Effector memory CD8-positive, alpha-beta T cell (primary cell): ENCODE measurements at regions not wholly inside any gene's neighbourhood (a gene's known extent, or its start where the extent isn't known, plus 50 kb on each side); places are given as distances from the start of the nearest gene placed in this dataset.

Source experiments
- ATAC-seq: fragments of 150-1000 bp; cut with Tn5 transposase; replicated peaks from 2 replicates; pipeline ENCODE4 v1.10.0; 2021; ENCODE audit warnings: mild to moderate bottlenecking, moderate library complexity
- DNase-seq, 3 experiments: peaks; one replicate each; pipeline ENCODE4 v3.0.0; 2021
- H3K27ac Mint-ChIP-seq, 2 donors: one replicate each; pipeline ENCODE4 v1.8.0; 2022; ENCODE audit warnings: mild to moderate bottlenecking in 2 of 2, mixed read lengths in 2 of 2, moderate library complexity in 2 of 2
- H3K27me3 Mint-ChIP-seq, 2 donors: one replicate each; pipeline ENCODE4 v1.8.0; 2022; ENCODE audit warnings: mixed read lengths in 2 of 2
- H3K36me3 Mint-ChIP-seq: one replicate; pipeline ENCODE4 v1.8.0; 2022; ENCODE audit warnings: mild to moderate bottlenecking, moderate library complexity, mixed read lengths; ENCODE audit not compliant: insufficient read depth
- H3K4me1 Mint-ChIP-seq, 2 donors: one replicate each; pipeline ENCODE4 v1.8.0; 2022; ENCODE audit warnings: low read depth in 2 of 2, mixed read lengths in 2 of 2
- H3K4me3 Mint-ChIP-seq, 2 donors: one replicate each; pipeline ENCODE4 v1.8.0; 2022; ENCODE audit warnings: mild to moderate bottlenecking in 2 of 2, mixed read lengths in 2 of 2, moderate library complexity in 2 of 2
- H3K9me3 Mint-ChIP-seq, 2 donors: one replicate each; pipeline ENCODE4 v1.8.0; 2022; ENCODE audit warnings: mixed read lengths in 2 of 2

DNA sequence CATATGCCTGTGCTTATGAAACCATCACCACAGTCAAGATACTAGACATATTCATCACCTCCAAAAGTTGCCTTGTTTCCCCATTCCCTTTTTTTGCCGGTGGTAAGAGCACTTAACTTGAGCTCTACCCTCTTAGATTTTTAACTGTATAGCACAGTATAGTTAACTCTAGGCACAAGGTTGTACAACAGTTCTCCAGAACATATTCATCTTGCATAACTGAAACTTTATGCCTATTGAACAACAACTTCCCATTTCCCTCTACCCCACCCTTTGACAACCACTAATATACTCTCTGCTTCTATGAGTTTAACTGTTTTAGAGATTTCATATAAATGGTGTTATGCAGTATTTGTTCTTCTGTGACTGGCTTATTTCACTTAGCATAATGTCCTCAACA, 119.3 kb downstream of the ASB9 start:
- H3K4me1 Mint-ChIP-seq, result peaks cover 2 to 11% of the 10 kb centered on the region in 2 donors
- no peaks in the 10 kb centered on the region for H3K27me3 Mint-ChIP-seq
- no peak overlapping the region for H3K27ac Mint-ChIP-seq
- ATAC-seq (no peak), DNase-seq (no peak)
- H3K36me3 Mint-ChIP-seq, result no peaks in the 10 kb centered on the region
- H3K4me3 Mint-ChIP-seq, result no peak overlapping the region
- no peaks in the 10 kb centered on the region for H3K9me3 Mint-ChIP-seq

DNA sequence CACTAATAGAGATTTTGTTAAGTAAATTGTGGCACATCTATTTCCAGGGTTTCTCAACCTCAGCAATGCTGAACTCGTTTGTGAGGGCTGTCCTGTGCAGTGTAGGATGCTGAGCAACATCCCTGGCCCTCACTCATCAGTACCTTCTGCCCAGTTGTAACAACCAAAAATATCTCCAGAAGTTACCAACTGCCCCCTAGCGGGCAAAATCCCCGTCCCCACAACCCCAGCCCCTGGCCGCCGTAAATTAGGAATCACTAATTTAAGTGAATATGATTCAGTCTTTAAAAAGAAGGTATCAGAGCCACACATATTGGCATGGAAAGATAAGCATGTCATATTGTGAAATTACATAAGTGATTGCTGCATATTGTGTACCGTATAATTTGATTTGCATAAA, 123.4 kb downstream of the ASB9 start:
- no peaks in the 10 kb centered on the region for H3K36me3 Mint-ChIP-seq

DNA sequence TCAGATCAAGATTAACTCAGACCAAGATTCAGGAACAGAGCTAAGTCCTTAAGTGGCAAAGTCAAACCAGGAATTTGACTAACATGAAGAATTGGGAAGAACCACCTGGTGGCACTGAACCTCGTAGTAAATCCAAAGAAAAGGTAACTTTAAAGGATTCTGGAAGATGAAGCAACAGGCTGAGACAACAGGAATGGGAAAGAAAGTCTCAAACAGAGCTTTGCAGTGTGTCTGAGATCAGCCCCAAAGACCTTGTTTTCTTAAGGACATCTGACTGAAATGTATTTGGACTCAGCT, 126.1 kb downstream of the ASB9 start:
- ATAC-seq, result no peak
- Mint-ChIP-seq H3K9me3 (no peaks in the 10 kb centered on the region), H3K27ac (no peak overlapping the region), H3K27me3 (no peaks in the 10 kb centered on the region), H3K4me1 (peaks cover 0 to 2% of the 10 kb centered on the region in 2 donors), H3K4me3 (no peak overlapping the region), H3K36me3 (no peaks in the 10 kb centered on the region)
- no peak for DNase-seq

More for the DNA sequence above, 123.4 kb downstream of the ASB9 start:
- no peak overlapping the region for H3K4me3 Mint-ChIP-seq
- no peaks in the 10 kb centered on the region for H3K9me3 Mint-ChIP-seq
- DNase-seq (no peak), ATAC-seq (no peak)
- no peak overlapping the region for H3K27ac Mint-ChIP-seq
- H3K27me3 Mint-ChIP-seq, result no peaks in the 10 kb centered on the region
- H3K4me1 Mint-ChIP-seq, result peaks cover 2 to 5% of the 10 kb centered on the region in 2 donors

DNA sequence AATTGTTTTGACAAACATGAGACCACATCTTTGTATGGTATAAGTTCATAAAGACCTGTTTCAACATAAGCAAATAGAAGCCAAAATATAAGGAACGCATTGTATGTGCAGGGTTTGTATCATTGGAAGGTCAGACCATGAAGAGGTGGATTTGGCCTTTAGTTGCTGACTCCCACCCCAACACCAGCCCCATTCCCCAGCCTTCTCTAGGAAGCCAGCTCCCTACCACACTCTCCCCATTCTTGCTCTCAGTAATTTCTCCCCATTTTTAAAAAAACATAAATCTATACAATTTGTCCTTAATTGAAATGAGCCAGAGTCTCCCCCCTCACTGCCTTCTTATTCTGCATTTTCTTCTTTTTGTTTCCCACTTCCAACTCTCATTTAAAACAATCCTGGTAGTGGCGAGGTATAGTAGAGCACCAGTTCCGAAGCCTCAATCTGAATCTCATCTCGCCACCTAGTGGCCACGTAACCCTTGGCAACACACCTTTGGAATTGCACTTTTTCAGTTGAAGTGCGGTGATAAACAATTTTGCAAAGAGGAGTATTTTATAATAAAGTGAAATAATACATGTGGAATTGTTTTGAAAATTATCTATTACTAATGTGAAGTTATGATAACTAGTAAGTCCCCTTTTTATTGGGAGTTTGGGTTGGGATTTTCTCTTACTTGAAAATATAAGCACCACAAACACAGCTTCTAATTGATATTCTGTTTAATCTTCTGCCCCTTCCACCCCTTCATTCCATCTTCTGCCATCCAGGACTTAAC, 126.6 kb downstream of the ASB9 start:
- Mint-ChIP-seq H3K4me3 (peak overlapping the region; percentile 6 to 12), H3K27ac (no peak overlapping the region), H3K27me3 (no peaks in the 10 kb centered on the region), H3K9me3 (no peaks in the 10 kb centered on the region), H3K36me3 (no peaks in the 10 kb centered on the region), H3K4me1 (peaks cover 0 to 2% of the 10 kb centered on the region in 2 donors)
- peak; percentile 20 to 39 (median 27) for DNase-seq
- peak; percentile 76 for ATAC-seq

DNA sequence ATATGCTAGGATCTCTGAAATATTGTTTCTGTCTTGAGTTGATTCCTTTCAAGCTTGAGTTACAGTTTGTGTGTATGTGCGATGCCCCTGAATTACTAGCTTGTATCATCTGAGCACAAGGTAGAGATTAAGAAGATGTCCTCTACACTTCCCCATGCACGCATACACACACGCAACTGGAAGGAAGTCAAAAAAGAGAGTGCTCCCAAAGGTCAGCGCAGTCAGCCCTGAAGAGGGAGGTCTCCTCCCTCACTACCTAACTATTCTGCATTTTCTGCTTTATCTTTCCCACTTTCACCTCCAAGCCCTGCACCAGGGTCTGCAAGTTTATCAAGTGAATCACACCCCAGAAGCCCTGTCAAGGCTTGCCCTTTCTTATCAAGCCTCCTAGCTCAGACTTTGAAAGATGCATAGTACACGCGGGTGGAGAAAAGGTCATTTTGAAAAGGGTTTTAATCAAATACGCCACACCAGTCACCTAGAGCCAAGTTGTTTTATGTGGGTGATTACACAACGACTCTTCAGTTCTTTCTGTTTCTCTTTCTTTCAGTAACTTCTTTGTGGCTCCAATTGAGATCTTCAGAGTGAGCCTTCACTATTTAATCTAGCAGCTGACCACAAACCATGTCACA, 127.7 kb downstream of the ASB9 start:
- Mint-ChIP-seq H3K9me3 (no peaks in the 10 kb centered on the region), H3K27ac (peak overlapping the region in 1 of 2 donors; percentile 84), H3K4me3 (peak overlapping the region; percentile 1 to 23), H3K4me1 (peaks cover 0 to 2% of the 10 kb centered on the region in 2 donors), H3K36me3 (no peaks in the 10 kb centered on the region), H3K27me3 (no peaks in the 10 kb centered on the region)
- DNase-seq (no peak), ATAC-seq (peak; percentile 50)

DNA sequence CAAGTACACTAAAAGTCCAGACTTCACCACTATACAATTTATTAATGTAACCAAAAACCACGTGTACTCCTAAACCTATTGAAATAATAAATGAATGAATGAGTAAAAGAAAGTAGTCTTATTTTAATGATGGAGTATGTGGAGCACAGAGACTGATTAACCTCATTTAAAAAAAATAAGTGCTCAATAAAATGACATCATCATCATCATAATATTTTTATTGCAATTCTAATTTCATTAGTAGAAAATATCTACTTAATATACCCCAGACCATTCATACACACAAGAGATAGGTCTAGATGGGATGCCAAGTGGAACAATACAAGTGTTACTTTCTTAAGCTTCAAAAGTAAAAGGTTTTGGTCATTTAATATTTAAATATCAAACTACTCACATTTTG, 133.1 kb downstream of the ASB9 start:
- no peaks in the 10 kb centered on the region for H3K4me1 Mint-ChIP-seq
- H3K36me3 Mint-ChIP-seq, result no peaks in the 10 kb centered on the region
- no peak overlapping the region for H3K27ac Mint-ChIP-seq
- no peak for ATAC-seq
- no peak overlapping the region for H3K4me3 Mint-ChIP-seq
- no peaks in the 10 kb centered on the region for H3K27me3 Mint-ChIP-seq
- DNase-seq, result no peak
- no peaks in the 10 kb centered on the region for H3K9me3 Mint-ChIP-seq

DNA sequence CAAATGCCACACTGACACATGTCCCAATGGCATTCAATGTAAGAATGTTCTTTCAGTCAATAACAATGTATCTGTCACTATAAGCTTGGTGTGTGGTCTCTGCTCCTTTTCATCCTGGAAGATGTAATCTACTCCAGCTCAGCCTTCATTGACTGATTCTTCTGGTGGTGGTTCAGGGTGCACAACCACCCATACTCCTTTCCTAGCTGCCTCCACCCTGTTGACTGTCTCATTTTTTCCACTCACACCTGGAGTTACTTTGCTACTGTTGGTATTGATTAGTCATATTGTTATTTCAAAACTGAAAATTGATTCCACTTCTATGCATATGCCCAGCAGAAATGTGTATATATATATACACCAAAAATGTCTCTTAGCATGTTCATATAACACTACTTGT, 140.5 kb downstream of the ASB9 start:
- DNase-seq (no peak), ATAC-seq (no peak)
- no peaks in the 10 kb centered on the region for H3K9me3 Mint-ChIP-seq
- H3K4me3 Mint-ChIP-seq, result no peak overlapping the region
- no peaks in the 10 kb centered on the region for H3K36me3 Mint-ChIP-seq
- no peak overlapping the region for H3K27ac Mint-ChIP-seq
- H3K27me3 Mint-ChIP-seq, result no peaks in the 10 kb centered on the region
- H3K4me1 Mint-ChIP-seq, result no peaks in the 10 kb centered on the region

DNA sequence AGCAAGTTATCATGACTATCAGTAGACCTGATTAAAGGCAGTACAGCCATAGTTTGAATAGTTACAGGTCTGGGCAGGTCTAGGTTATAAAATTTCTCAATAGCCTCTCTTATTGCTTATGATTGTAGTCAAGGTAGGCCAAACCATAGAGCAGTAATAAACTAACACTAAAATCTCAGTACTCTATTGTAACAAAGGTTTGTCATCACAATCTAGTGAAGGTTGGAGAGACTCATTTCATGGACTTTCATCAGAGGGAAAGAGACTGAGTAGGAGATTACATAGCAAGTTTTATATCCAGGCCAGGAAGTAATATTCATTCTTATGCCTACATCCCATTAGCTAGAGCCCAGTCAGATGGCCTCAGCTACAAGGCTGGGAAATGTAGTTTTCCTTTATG, 141.0 kb downstream of the ASB9 start:
- no peaks in the 10 kb centered on the region for H3K4me1 Mint-ChIP-seq
- no peaks in the 10 kb centered on the region for H3K27me3 Mint-ChIP-seq
- H3K36me3 Mint-ChIP-seq, result no peaks in the 10 kb centered on the region
- no peak for DNase-seq
- H3K4me3 Mint-ChIP-seq, result no peak overlapping the region
- H3K27ac Mint-ChIP-seq, result no peak overlapping the region
- H3K9me3 Mint-ChIP-seq, result no peaks in the 10 kb centered on the region
- ATAC-seq, result no peak

DNA sequence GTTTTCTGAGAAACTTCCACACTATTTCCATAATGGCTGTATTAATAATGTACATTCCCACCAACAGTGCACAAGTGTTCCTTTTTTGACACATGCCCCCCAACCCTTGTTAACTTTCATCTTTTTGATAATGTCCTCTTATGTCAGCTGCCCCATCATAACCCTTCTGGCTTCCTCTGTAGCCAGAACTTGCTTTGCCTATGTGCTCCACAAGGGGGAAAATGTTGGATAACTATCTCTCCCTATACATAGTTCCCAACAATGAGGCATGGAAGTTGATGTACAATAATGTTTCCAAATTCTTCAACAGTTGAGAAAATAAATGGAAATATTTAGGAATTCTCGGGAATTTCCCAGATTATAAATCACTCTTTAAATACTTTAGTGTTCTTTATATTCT, 142.9 kb downstream of the ASB9 start:
- H3K4me3 Mint-ChIP-seq, result no peak overlapping the region
- no peaks in the 10 kb centered on the region for H3K4me1 Mint-ChIP-seq
- no peaks in the 10 kb centered on the region for H3K27me3 Mint-ChIP-seq
- H3K36me3 Mint-ChIP-seq, result no peaks in the 10 kb centered on the region
- DNase-seq, result no peak
- ATAC-seq, result no peak
- no peak overlapping the region for H3K27ac Mint-ChIP-seq
- H3K9me3 Mint-ChIP-seq, result no peaks in the 10 kb centered on the region

DNA sequence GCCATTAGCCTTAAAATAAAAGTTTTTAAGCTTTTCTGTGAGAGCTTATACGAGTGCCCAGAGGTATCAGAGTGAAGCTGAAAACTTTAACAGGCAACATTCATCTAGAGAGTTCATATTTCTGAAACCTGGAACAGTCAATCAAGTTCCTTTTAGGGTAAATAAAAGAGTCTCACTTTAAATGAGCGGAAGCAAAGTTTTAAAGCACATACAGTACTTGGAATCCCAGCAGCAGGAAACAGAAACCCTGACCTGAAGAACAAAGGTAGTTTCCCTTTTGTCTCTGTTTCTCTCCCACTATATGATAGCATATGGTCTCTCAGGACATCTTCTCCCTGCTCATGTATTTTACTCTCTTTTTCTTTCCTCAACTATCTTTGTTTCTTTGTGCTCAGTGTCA, 153.0 kb downstream of the ASB9 start:
- DNase-seq (no peak), ATAC-seq (no peak)
- Mint-ChIP-seq H3K4me1 (no peaks in the 10 kb centered on the region), H3K9me3 (no peaks in the 10 kb centered on the region), H3K36me3 (no peaks in the 10 kb centered on the region), H3K27ac (no peak overlapping the region), H3K4me3 (no peak overlapping the region), H3K27me3 (no peaks in the 10 kb centered on the region)

DNA sequence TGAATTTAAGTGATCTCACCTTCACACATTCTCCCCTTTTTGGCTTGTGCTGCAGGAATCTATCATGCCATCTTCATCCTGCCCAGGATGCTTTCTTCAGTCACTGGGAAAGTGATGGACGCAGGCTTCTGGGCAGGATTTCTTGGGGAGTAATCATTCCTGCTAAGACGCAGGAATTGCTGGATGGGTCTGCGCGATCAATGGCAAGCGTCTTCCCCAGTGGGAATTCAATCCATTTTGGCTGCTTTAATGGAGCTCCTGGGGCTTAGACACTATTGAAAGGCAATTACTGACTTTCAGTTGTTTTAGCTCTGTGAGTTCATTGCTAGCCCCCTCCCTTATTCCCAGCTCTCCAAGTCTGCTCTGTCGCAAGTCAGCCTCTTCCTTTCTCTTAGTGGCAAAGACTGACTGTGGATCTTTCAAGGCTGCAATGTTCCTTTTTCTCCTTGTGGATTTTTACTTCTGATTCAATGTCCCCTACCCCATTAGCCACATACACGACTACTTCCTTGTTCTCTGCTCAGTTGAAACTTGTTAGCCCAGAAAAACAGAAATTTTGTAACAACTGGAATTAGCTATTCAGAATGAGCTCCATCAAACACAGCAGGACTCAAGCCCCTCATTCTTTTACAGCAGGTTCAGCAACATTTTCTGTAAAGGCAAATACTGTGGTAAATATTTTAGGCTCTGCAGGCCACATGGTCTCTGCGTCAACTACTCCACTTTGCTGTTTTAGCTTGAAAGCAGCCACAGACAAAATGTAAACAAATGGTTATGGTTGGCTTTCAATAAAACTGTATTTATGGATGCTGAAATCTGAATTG, 154.9 kb downstream of the ASB9 start:
- DNase-seq (no peak), ATAC-seq (no peak)
- Mint-ChIP-seq H3K27ac (no peak overlapping the region), H3K36me3 (no peaks in the 10 kb centered on the region), H3K4me1 (no peaks in the 10 kb centered on the region), H3K27me3 (no peaks in the 10 kb centered on the region), H3K9me3 (no peaks in the 10 kb centered on the region), H3K4me3 (no peak overlapping the region)

DNA sequence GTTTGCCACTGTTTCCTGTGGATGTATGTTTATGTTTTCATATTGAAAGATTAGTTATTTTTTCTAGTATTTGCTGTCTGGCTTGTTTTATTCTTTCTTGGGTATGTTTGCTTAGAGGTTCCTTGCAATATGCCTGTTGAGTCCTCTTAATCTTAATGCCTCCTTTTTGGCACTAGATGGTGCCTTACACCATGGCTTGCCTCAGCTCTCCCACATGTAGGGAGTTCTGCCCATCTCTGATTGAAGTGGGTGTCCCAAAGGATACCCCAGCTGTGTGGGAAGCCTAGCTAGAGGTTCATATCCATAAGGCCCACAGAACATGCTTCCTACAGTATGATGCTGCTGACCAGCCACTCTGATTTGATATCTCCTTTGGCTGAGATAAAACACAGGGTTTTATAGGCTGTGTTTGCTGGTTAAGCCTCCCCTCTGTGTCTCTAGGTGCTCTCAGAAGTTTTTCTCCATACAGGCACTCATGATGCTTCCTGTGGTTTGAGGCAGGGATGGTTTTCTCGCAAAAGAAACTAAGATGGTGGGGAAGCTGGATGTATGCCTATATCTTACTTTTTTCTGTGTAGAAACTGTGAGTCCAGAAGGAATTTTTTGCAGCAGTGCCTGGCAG, 162.4 kb downstream of the ASB9 start:
- Mint-ChIP-seq H3K36me3 (no peaks in the 10 kb centered on the region), H3K27me3 (no peaks in the 10 kb centered on the region), H3K9me3 (no peaks in the 10 kb centered on the region), H3K4me3 (no peak overlapping the region), H3K27ac (no peak overlapping the region), H3K4me1 (peaks cover 8 to 12% of the 10 kb centered on the region in 2 donors)
- ATAC-seq (peak; percentile 44), DNase-seq (no peak)

DNA sequence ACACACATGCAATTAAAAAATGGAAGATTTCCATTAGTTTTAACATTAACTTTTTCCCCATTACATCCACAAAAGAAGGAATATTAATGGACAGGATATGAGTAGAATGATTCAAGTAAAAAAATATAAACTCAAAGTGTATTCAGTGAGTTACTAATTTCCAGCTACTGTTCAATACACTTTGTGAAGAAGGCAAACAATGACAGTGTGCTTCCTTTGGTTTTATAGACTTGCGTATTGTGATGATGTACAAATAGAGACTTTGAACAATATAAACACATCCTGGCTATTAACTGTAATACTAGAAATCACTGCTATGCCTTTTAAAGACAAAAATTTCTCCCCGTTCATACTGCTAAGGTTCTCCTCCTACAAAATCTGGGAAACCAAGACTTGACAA, 171.4 kb downstream of the ASB9 start:
- peaks cover 3% of the 10 kb centered on the region for H3K36me3 Mint-ChIP-seq
- H3K4me1 Mint-ChIP-seq, result no peaks in the 10 kb centered on the region
- H3K4me3 Mint-ChIP-seq, result no peak overlapping the region
- ATAC-seq (no peak), DNase-seq (no peak)
- H3K27me3 Mint-ChIP-seq, result no peaks in the 10 kb centered on the region
- no peak overlapping the region for H3K27ac Mint-ChIP-seq
- no peaks in the 10 kb centered on the region for H3K9me3 Mint-ChIP-seq
